ENCODE measurements at regions not wholly inside any gene's neighbourhood (a gene's known extent, or its start where the extent isn't known, plus 50 kb on each side); places are given as distances from the start of the nearest gene placed in this dataset.
"Not testable (repeated sequence)": the region's sequence is repeated elsewhere in the genome, so short reads cannot be mapped to it uniquely, and the experiment has no call there.

DNA sequence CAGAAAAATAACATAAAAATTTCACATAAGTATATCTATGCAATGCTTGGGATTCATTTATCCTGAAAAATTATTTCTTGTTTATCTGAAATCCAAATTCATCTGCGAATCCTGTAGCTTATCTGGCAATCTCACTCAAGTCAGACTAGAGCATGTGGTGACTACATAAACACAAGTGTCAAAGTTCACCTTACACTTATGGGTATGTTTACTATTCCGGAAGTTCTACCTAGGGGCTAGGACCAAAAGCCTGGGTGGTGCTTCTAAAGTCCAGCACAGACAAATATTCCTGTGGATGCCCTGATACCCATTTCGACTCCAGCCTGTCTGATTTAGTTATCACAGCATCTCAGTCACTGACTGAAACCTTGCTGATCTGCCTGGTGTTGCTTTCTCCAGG, 364.0 kb downstream of the METTL4 start:
- no peak for DNase-seq (ENCODE audit: low read depth)

DNA sequence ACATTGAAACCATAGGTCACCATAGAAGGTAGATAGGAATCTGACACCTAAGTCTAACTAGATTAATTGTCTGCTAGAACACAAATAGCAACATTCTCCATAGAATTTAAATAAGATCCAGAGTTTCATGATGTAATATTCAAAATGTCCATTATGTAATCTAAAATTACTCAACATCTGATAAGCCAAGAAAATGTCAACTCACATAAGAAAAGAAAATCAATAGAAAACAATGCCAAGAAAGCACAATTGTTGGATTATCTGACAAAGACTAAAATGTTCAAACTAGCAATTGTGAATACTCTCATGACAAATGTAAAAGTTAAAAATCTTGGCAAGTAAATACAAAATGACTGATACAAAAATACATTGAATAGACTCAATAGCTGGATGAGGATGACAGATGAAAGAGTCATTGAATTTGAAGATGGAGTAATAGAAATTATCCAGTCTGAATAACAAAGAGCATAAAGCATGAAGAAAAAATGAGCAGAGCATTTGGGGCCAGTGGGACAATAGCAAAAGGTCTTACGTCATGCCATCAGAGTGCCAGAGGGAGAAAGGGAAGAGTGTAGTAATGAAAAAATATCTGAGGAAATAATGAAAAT, 358.6 kb downstream of the METTL4 start:
- DNase-seq (ENCODE audit: low read depth): no peak

DNA sequence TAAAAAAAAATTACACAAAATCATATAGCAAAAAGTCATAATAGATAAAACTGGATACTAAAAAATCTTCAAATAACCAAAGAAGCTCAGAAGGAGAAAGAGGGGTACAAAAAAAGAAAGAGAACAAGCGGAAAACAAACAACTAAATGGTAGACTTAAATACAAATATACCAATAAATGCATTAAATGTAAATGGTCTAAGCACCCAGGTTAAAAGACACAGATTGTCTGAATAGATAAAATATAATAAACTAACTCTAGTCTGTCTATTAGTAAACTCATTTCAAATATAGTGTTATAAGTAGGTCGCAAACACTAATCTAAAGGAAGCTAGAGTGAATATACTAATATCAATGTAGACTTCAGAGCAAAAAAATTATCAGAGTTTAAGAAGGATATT, 357.4 kb downstream of the METTL4 start:
- DNase-seq (ENCODE audit: low read depth): no peak

DNA sequence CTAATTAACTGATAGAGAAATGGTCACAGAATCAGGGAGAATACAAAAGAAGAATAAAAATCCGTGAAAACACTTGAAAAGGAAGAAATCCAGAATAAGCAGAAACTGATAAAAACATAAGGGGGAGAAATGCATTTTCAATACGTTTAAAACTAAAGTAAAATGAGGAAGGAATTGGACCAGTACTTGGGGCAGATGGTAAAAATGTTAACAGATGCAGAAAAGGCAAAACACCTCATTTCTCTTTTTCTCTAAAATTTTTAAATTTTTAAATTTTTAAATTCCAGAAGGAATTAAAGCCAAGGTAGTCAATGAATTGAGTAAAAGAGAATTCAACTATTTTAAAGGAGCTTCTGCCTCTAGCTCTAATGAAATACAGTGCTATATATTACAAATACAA, 353.9 kb downstream of the METTL4 start:
- DNase-seq (ENCODE audit: low read depth): no peak

DNA sequence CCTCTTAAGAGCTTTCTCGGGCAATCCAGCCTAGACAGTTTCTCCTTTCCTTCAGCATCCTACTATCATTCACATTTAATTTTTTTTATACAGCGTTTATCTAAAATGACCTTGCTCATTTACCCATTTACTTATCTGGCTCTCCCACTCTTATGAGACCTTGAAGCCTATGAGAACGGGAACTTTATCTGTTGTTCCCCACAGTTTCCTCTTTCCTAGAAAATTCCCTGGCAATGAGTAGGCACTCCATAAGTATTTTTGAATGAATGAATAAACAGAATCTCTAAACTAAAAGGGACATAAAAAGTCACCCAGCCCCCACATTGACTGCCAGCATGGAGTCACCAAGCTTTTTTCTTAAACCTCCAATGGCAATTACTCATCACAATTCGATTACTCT, 353.2 kb downstream of the METTL4 start:
- DNase-seq (ENCODE audit: low read depth): no peak

DNA sequence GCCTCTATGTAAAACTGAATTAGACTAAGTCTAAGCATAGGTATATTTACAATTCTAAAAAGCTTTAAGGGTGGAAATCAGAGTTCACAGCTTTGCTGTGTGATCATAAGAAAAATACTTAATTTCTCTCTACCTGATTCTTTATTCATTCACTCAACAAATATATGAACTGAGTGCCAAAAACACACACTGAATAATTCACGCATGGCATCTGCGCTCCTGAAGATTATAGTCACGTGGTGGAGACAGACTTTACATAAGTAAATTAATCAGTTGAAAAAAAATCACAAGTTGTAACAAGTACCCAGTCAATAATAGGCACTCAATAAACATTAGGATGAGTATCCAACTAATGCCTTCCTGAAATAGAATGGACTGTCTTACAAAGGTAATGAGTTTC, 351.6 kb downstream of the METTL4 start:
- no peak for DNase-seq (ENCODE audit: low read depth)

DNA sequence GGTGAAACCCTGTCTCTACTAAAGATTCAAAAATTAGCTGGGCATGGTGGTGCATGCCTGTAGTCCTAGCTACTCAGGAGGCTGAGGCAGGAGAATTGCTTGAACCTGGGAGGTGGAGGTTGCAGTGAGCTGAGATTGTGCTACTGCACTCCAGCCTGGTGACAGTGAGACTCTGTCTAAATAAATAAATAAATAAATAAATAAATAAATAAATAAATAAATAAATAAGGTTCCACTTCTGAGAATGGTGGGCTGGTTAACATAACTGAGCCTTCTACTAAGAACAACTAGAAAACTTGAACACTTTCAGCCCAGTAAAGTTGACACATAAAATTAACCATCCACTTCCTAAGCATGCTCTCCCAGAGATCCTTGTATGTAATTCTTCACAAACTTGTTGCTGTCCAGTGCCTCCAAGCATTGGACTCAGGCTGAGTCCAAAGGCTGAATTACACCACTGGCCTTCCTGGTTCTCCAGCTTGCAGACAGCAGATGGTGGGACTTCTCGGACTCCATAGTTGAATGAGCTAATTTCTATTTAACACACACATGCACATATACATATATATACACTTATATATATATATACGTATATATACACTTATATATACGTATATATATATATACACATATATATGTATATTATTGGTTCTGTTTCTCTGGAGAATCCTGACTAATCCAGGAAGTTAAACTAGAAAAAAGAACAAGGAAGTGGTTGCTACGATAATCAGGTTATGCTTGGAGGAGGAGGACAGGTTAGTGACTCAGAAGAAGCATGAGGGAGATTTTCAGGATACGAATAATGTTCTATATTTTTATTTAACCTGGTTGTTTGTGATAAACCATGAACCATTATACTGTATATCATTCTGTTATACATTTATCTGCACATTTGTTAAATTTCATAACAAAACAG, 348.8 kb downstream of the METTL4 start:
- no peak for DNase-seq (ENCODE audit: low read depth)

DNA sequence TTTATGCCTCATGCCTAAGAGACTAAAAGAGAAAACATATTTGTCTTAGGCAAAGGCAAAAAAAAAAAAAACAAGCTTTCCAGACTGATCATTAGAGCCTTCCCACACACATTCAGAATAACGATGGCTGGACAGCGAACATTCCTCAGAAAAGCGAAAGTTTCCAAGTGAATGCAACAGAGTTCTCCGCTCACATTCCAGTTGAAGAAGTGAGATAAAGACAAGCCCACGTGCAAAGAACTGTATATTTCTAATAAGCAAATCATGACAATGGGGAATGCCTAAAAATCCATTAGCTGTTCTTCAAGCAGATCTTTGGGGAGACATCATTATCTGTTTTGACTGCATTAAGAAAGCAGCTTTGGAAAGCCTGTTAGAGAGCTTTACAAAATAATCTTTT, 347.9 kb downstream of the METTL4 start:
- no peak for DNase-seq (ENCODE audit: low read depth)

DNA sequence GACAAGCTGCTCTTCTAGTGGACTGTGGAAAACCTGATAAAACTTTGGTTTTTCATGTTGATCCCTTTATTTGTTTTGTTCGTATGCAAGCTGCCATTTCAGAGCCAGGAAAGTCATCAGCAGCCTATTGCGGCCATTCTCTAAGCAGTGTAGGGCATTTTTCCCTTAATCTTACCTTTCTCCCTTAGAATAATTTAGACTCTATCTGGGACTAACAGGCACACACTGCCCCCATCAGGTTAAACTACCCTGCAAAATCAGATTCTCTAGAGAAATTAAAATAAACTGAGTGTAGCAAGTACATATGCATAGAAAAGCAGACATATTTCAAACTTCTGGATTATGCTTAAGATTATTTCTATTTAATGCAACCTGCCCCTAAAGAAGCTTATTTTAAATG, 347.5 kb downstream of the METTL4 start:
- peak; percentile 45 for DNase-seq (ENCODE audit: low read depth)

DNA sequence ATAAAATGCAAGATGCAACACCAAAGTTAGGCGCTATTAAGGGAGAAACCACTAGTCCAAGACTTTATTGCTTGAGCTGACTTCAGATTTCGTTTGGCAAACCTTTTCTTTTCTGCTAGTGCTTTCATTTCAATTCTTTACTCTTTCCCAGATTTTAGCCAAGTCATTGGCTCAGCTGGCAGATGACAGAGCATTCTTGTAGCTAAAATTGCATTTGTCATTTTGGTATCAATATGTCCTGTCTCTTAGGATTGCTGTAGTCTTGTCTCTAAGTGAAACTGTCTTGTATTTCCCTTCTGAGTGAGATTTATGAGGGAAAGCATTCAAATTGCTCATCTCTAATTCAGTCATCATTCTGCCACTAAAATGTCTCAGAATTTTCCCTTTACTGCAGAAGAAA, 335.1 kb downstream of the METTL4 start:
- no peak for DNase-seq (ENCODE audit: low read depth)

DNA sequence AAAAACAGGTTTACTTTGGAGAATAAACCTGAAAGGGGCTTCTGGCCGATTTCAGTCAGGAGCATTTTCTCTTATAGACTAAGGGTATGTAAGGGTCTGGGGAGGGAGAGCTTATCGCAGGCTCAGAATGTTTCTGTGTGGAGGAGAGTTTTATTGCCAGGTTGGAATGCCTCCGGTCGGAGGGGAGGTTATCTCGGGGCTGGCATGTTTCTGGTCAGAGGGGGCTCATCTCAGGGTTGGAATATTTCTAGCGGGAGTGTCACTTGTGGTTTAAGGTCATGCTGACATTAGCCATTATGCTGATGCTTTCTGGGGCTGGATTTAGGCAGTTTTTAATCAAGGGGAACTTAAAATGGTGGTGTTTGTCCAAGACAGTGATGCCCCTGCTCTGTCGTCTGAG, 333.6 kb downstream of the METTL4 start:
- peak; percentile 24 for DNase-seq (ENCODE audit: low read depth)

DNA sequence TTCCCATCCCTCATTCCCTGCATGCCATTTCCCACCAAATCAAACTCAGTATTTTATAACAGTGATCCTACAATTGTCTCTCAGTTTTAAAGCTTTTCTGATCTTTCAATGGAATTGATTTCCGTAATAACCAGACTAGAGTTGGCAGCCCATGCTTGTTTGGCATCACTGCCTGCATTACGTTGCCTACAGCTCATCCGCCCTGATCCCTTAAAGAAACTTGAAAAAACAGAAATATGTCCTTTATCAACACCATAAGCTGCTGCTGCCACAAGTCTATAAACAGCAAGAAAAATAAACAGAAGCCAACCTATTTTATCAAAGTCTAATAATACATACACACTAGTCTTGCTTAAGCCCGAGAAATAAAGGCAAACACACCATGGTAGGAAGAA, 331.0 kb downstream of the METTL4 start:
- no peak for DNase-seq (ENCODE audit: low read depth)

DNA sequence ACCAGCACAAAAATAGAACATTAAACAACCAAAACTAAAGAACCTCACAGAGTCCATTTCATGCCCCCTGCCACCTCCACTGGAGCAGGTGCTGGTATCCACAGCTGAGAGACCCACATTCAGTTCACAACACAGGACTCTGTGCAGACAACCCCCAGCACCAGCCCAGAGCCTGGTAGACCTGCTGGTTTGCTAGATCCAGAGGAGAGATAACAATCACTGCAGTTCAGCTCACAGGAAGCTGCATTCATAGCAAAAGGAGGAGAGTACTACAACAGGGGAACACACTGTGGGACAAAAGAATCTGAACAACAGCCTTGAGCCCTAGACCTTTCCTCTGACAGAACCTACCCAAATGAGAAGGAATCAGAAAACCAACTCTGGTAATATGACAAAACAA, 326.7 kb downstream of the METTL4 start:
- no peak for DNase-seq (ENCODE audit: low read depth)

DNA sequence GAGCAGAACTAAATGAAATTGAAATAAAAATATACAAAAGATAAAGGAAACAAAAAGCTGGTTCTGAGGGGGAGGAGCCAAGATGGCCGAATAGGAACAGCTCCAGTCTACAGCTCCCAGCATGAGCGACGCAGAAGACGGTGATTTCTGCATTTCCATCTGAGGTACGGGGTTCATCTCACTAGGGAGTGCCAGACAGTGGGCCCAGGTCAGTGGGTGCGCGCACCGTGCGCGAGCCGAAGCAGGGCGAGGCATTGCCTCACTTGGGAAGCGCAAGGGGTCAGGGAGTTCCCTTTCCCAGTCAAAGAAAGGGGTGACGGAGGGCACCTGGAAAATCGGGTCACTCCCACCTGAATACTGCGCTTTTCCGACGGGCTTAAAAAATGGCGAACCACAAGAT, 324.2 kb downstream of the METTL4 start:
- DNase-seq (ENCODE audit: low read depth): not testable (repeated sequence)

DNA sequence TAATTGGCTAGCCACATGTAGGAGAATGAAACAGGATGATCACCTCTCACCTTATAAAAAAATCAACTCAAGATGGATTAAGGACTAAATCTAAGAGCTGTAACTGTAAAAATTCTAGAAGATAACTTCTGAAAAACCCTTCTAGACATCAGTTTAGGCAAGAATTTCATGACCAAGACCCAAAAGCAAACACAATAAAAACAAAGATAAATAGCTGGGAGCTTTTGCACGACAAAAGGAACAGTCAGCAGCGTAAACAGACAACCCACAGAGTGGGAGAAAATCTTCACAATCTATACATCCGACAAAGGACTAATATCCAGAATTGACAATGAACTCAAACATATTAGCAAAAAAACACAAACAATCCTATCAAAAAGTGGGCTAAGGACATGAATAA, 316.3 kb downstream of the METTL4 start:
- DNase-seq (ENCODE audit: low read depth): no peak

DNA sequence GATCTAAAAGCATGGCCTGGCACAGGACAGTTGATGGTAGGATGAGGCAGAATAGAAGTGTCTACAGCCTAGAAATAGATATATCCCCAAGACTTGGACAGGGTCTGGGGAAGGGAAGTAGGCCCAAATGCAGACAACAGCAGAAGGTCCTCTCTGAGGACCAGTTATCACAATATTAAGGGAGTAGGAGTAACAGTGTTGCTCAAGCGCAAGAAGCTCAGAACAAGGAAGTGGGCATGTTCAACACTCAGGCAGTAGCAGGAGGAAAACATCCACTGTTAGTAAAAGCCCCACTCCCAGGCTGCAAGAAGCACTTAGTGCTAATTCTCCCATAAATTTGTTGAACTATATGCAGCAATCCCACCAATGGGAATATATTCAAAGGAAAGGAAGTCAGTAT, 314.7 kb downstream of the METTL4 start:
- no peak for DNase-seq (ENCODE audit: low read depth)

DNA sequence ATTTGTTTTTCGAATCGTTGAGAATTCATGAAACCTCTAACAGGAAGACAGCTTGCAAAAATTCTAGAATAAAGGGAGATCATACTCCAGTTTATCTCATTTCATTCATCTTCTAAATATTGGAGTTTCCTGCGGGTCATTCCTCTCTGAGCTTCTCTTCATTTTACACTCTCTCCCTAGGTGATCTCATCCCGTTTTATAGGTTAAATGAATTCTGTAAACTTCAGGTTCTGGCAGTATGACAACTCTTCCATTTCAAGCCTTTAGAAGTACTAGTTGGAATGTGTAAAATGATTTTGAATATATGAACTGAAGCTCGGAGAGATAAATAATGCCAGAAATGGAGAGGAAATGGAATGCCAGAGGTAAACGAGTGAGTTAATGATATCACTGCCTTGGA, 312.4 kb downstream of the METTL4 start:
- no peak for DNase-seq (ENCODE audit: low read depth)

DNA sequence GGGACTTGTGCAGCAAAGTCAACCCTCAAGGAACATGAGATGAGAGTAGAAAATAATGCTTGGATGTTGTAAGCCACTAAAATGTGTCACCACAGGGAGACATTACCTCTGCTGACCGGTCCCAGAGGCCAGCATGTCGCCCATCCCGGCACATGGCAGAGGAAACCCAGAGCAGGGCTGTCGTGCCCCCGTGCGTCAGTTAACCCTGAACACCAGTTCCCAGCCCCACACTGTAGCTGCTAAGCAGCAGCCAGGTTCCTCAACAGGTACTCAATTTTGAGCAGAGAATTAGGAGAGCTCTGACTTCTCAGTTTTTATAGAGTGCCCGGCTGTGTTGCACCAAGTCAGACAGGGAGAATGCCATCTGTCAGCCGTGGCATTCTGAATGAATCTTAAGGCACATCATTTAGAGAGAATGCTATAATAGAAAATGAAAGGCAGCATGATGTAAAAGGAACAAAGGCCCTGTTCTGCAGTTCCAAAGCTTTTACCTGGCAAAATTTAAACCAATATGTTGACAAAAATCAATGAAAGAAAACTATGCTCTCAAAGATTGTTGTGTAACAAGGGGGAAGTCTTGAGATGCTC, 307.9 kb downstream of the METTL4 start:
- DNase-seq (ENCODE audit: low read depth): no peak

DNA sequence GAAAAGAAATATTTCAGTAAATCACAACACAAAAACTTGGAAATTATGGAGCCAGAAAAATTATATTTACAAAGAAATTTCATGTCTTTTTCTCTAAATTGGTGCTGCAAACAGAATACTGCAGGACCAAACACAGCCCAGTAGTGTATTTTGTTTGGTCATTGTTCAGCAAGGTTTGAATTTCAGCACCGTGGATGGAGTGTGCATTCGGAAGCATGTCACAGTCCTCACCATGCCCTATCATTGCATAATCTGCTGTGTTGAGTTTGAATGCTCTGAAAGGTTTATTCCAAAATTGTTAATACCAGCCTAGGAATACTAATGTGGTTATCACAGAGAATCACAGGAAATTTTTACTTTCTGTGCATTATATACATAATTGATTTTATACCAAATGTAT, 296.7 kb downstream of the METTL4 start:
- no peak for DNase-seq (ENCODE audit: low read depth)

DNA sequence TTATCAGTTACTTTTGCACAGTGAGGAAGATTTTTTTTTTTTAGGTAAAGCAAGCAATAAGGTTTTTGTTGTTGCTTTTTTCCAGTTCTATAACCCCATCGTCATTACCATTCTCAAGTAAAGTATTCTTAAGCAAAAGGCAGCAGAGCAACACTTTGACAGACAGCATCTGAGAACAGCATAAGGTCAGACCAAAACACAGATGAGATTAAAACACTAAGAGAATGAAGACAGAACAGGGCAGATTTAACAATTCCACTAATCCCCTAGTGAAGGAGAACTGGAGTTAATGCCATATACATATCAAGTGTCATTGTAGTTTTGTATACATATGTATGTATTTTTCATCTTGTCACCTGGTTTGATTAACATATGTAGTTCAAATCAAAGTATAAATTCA, 290.2 kb downstream of the METTL4 start:
- DNase-seq (ENCODE audit: low read depth): no peak

DNA sequence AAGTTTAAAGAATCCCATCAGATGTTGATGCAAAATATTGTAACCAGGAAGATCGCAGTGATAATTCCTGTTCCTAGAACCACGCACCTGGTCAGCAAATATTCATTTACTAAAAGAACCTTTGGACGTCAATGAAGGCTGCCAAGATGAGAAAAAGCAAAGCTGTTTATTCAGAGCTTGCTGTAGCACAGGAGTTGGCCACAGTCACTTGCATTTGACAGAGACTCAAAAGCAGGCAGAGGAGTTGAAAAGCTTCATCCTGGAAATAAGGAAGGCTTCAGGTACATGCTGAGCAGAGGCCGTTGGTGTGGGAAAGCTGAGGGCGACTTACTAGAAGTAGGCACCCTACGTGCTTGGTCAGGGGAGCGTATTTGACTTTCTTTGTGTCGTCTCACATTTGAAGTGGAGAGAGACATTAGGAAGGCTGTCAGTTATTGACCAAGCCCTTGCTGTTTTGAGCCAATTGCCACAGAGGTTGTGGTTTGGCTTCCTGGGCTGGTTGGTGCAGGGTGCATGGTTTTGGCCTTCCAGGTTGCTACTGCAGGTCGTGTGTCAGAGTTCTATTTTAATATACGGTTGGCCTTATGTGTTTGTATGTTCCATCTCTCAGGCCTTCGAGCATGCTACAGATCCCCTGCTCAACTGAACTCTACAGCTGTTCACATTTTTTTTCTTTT, 289.6 kb downstream of the METTL4 start:
- DNase-seq (ENCODE audit: low read depth): no peak
